OCI-LY3 (cell line): ENCODE measurements at regions not wholly inside any gene's neighbourhood (a gene's known extent, or its start where the extent isn't known, plus 50 kb on each side); places are given as distances from the start of the nearest gene placed in this dataset.

Experiments
- H2AFZ ChIP-seq: fragments of 200-600, 300-600 bp; shearing (Covaris generic); 2 replicates; pipeline ENCODE4 v1.6.0; 2014; ENCODE audit warnings: antibody characterized with exemption, low read depth, low read length
- H3K27ac ChIP-seq: fragments of 200-600, 300-600 bp; sonication (generic); 2 replicates; pipeline ENCODE4 v1.5.1; 2014; ENCODE audit warnings: mild to moderate bottlenecking, low read length, moderate library complexity, mixed read lengths
- H3K27me3 ChIP-seq: fragments of 200-600, 300-600 bp; sonication (generic); 2 replicates; pipeline ENCODE4 v1.6.1; 2014; ENCODE audit warnings: low read depth, low read length, mixed read lengths
- H3K36me3 ChIP-seq: fragments of 200-600, 300-600 bp; sonication (generic); replicated peaks from 2 replicates; pipeline ENCODE3; 2014; ENCODE audit warnings: low read depth, low read length, mixed read lengths
- H3K4me1 ChIP-seq: fragments of 300-600, 200-600 bp; sonication (generic); 2 replicates; pipeline ENCODE4 v1.6.1; 2014; ENCODE audit warnings: low read length, mixed read lengths
- H3K4me2 ChIP-seq: fragments of 200-600, 300-600 bp; sonication (generic); 2 replicates; pipeline ENCODE4 v1.6.1; 2014; ENCODE audit warnings: low read length, mixed read lengths
- H3K4me3 ChIP-seq: fragments of 300-600, 200-600 bp; sonication (generic); 2 replicates; pipeline ENCODE4 v1.5.1; 2014; ENCODE audit warnings: antibody characterized with exemption, mild to moderate bottlenecking, low read length, moderate library complexity
- H3K79me2 ChIP-seq: fragments of 300-600, 200-600 bp; shearing (Covaris generic); 2 replicates; pipeline ENCODE4 v1.6.1; 2014; ENCODE audit warnings: mild to moderate bottlenecking, low read length, mixed read lengths
- H3K9ac ChIP-seq: fragments of 300-600, 200-600 bp; shearing (Covaris generic); 2 replicates; pipeline ENCODE4 v1.6.0; 2014; ENCODE audit warnings: mild to moderate bottlenecking, low read length, moderate library complexity
- H3K9me3 ChIP-seq: fragments of 200-600, 300-600 bp; shearing (Covaris generic); 2 replicates; pipeline ENCODE4 v1.6.1; 2014; ENCODE audit warnings: low read length, mixed read lengths; ENCODE audit not compliant: insufficient read depth
- H4K20me1 ChIP-seq: fragments of 200-600, 300-600 bp; sonication (generic); 2 replicates; pipeline ENCODE4 v1.6.1; 2016; ENCODE audit warnings: low read length, mixed read lengths; ENCODE audit not compliant: insufficient read depth
- CTCF ChIP-seq: fragments of 200-600, 300-600 bp; sonication (generic); IDR thresholded peaks from 2 replicates; pipeline ENCODE4 v1.5.1; 2014; ENCODE audit warnings: antibody characterized with exemption, low read length, low read depth
- EZH2phosphoT487 ChIP-seq: fragments of 200-600 bp; shearing (Covaris generic); IDR thresholded peaks from 2 replicates; pipeline ENCODE4 v1.6.1; 2018; ENCODE audit warnings: antibody characterized with exemption, mixed run types, low read depth

- H3K9ac ChIP-seq = no peak overlapping the region
- no peaks in the 10 kb centered on the region for H3K36me3 ChIP-seq
- H3K27ac ChIP-seq = no peak overlapping the region
- no peak for TF ChIP-seq CTCF
- no peaks in the 10 kb centered on the region for H3K79me2 ChIP-seq
- no peaks in the 10 kb centered on the region; the same call in 1 of the 2 replicates for H3K27me3 ChIP-seq
- no peak overlapping the region for H3K4me3 ChIP-seq
- no peaks in the 10 kb centered on the region for H4K20me1 ChIP-seq
- peaks cover 4% of the 10 kb centered on the region for H3K9me3 ChIP-seq
- H2AFZ ChIP-seq = no peak overlapping the region
- H3K4me2 ChIP-seq = no peak overlapping the region
- no peaks in the 10 kb centered on the region for H3K4me1 ChIP-seq
Measured at GRCh38 chr11:70489276-70489675, 90.9 kb downstream of the CTTN start.

- Histone ChIP-seq H3K27me3 (no peaks in the 10 kb centered on the region), H3K79me2 (no peaks in the 10 kb centered on the region), H3K36me3 (no peaks in the 10 kb centered on the region), H2AFZ (no peak overlapping the region), H4K20me1 (no peaks in the 10 kb centered on the region), H3K27ac (no peak overlapping the region), H3K9me3 (peaks cover 4% of the 10 kb centered on the region), H3K4me3 (no peak overlapping the region), H3K9ac (no peak overlapping the region), H3K4me2 (no peak overlapping the region), H3K4me1 (no peaks in the 10 kb centered on the region)
- TF ChIP-seq CTCF (no peak), EZH2phosphoT487 (no peak)
Measured at GRCh38 chr11:70490208-70490607, 91.9 kb downstream of the CTTN start.

- Histone ChIP-seq H3K4me3 (no peak overlapping the region), H4K20me1 (no peaks in the 10 kb centered on the region), H3K27me3 (no peaks in the 10 kb centered on the region), H3K9me3 (peaks cover 4% of the 10 kb centered on the region), H3K9ac (no peak overlapping the region), H3K79me2 (no peaks in the 10 kb centered on the region), H3K36me3 (no peaks in the 10 kb centered on the region), H3K27ac (no peak overlapping the region), H3K4me1 (no peaks in the 10 kb centered on the region), H2AFZ (no peak overlapping the region), H3K4me2 (no peak overlapping the region)
- TF ChIP-seq EZH2phosphoT487 (no peak), CTCF (no peak)
Measured at GRCh38 chr11:70490723-70491558, 92.6 kb downstream of the CTTN start.

GRCh38 chr11:70491696-70492472 is 93.6 kb downstream of the CTTN start:
- Histone ChIP-seq H3K27ac (no peak overlapping the region), H4K20me1 (no peaks in the 10 kb centered on the region), H3K79me2 (no peaks in the 10 kb centered on the region), H3K9me3 (peaks cover 4% of the 10 kb centered on the region), H3K27me3 (peaks cover 1% of the 10 kb centered on the region; the same call in 1 of the 2 replicates), H2AFZ (no peak overlapping the region), H3K4me3 (no peak overlapping the region), H3K36me3 (no peaks in the 10 kb centered on the region), H3K9ac (no peak overlapping the region), H3K4me2 (no peak overlapping the region), H3K4me1 (no peaks in the 10 kb centered on the region)
- TF ChIP-seq CTCF = no peak
- no peak for TF ChIP-seq EZH2phosphoT487
